ENCODE measurements at regions not wholly inside any gene's neighbourhood (a gene's known extent, or its start where the extent isn't known, plus 50 kb on each side); places are given as distances from the start of the nearest gene placed in this dataset.
"Not testable (repeated sequence)": the region's sequence is repeated elsewhere in the genome, so short reads cannot be mapped to it uniquely, and the experiment has no call there.

DNA sequence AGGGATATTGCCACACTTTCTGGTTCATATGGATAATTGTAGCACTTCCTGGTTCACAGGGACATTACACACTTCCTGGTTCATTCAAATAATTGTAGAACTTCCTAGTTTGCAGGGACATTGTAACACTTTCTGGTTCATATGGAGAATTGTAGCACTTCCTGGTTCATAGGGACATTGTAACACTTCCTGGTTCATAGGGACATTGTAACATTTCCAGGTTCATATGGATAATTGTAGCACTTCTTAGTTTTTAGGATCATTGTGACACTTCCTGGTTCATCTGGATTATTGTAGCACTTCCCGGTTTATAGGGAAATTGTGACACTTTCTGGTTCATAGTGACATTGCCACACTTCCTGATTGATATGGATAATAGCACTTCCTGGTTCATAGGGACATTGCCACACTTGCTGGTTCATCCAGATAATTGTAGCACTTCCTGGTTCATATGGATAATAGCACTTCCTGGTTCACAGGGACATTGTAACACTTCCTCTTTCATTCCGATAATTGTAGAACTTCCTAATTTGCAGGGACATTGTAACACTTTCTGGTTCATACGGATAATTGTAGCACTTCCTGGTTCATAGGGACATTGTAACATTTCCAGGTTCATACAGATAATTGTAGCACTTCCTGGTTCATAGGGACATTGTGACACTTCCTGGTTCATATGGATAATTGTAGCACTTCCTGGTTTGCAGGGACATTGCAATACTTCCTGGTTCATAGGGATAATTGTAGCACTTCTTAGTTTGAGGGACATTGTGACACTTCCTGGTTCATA lies 59.2 kb upstream of the CD99 start:
- Histone ChIP-seq H3K27ac (peak overlapping the region in 1 of 2 donors; percentile 53), H3K4me1 (ENCODE audit: insufficient read depth) (no peaks in the 10 kb centered on the region), H3K27me3 (no peaks in the 10 kb centered on the region), H3K4me3 (no peak overlapping the region), H3K9me3 (no peaks in the 10 kb centered on the region), H3K36me3 (no peaks in the 10 kb centered on the region)
- intact Hi-C loops (cut with DNase I) = no loop called here
- TF ChIP-seq, protein P1, sequence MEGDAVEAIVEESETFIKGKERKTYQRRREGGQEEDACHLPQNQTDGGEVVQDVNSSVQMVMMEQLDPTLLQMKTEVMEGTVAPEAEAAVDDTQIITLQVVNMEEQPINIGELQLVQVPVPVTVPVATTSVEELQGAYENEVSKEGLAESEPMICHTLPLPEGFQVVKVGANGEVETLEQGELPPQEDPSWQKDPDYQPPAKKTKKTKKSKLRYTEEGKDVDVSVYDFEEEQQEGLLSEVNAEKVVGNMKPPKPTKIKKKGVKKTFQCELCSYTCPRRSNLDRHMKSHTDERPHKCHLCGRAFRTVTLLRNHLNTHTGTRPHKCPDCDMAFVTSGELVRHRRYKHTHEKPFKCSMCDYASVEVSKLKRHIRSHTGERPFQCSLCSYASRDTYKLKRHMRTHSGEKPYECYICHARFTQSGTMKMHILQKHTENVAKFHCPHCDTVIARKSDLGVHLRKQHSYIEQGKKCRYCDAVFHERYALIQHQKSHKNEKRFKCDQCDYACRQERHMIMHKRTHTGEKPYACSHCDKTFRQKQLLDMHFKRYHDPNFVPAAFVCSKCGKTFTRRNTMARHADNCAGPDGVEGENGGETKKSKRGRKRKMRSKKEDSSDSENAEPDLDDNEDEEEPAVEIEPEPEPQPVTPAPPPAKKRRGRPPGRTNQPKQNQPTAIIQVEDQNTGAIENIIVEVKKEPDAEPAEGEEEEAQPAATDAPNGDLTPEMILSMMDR (IDR thresholded peaks at IDR 0.05) = no peak
- TF ChIP-seq EP300 (IDR thresholded peaks at IDR 0.05) = no peak
- TF ChIP-seq POLR2A (IDR thresholded peaks at IDR 0.05) = no peak
- no peak for DNase-seq
- 60 to 68% (median 65%) methylated on average over 3 of the region's 3 CpGs for WGBS, 3 donors

DNA sequence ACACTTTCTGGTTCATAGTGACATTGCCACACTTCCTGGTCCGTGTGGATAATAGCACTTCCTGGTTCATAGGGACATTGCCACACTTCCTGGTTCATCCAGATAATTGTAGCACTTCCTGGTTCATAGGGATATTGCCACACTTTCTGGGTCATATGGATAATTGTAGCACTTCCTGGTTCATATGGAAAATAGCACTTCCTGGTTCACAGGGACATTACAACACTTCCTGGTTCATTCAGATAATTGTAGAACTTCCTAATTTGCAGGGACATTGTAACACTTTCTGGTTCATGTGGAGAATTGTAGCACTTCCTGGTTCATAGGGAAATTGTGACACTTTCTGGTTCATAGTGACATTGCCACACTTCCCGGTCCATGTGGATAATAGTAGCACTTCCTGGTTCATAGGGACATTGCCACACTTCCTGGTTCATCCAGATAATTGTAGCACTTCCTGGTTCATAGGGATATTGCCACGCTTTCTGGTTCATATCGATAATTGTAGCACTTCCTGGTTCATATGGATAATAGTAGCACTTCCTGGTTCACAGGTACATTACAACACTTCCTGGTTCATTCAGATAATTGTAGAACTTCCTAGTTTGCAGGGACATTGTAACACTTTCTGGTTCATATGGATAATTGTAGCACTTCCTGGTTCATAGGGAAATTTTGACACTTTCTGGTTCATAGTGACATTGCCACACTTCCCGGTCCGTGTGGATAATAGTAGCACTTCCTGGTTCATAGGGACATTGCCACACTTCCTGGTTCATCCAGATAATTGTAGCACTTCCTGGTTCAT lies 60.0 kb upstream of the CD99 start:
- intact Hi-C loops (cut with DNase I); H3K9me3 ChIP-seq; H3K27me3 ChIP-seq; H3K4me1 ChIP-seq (ENCODE audit: insufficient read depth); H3K4me3 ChIP-seq; H3K36me3 ChIP-seq: not testable (repeated sequence)
- H3K27ac ChIP-seq = peak overlapping the region in 1 of 2 donors; percentile 53
- DNase-seq = peak in 2 of 5 donors; percentile 26 to 36
- 79 to 92% (median 80%) methylated on average over 6 of the region's 6 CpGs for WGBS, 3 donors

- DNase-seq = peak in 3 of 5 donors; percentile 37 to 44 (median 42)
- H3K4me3 ChIP-seq; H3K27me3 ChIP-seq; H3K9me3 ChIP-seq; intact Hi-C loops (cut with DNase I); H3K4me1 ChIP-seq (ENCODE audit: insufficient read depth); H3K36me3 ChIP-seq: not testable (repeated sequence)
- peak overlapping the region in 1 of 2 donors; percentile 53 for H3K27ac ChIP-seq
- WGBS, 3 donors = 71 to 82% (median 82%) methylated on average over 5 of the region's 5 CpGs
These were observed 60.8 kb upstream of the CD99 start for GRCh38 chrX:2630008-2630934.

DNA sequence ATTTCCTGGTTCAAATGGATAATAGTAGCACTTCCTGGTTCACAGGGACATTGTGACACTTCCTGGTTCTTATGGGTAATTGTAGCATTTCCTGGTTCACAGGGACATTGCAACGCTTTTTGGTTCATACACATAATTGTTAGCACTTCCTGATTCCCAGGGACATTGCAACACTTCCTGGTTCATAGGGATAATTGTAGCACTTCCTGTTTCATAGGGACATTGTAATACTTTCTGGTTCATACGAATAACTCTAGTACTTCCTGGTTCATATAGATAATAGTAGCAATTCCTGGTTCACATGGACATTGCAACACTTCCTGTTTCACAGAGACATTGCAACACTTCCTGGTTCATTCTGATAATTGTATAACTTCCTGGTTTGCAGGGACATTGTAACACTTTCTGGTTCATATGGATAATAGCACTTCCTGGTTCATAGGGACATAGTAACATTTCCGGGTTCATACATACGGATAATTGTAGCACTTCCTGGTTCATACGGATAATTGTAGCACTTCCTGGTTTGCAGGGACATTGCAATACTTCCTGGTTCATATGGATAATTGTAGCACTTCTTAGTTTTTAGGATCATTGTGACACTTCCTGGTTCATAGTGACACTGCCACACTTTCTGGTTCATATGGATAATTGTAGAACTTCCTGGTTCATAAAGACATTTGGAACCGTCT lies 61.6 kb upstream of the CD99 start:
- Histone ChIP-seq H3K4me1 (ENCODE audit: insufficient read depth) (no peaks in the 10 kb centered on the region), H3K4me3 (no peak overlapping the region), H3K27me3 (no peaks in the 10 kb centered on the region), H3K9me3 (no peaks in the 10 kb centered on the region), H3K27ac (no peak overlapping the region), H3K36me3 (no peaks in the 10 kb centered on the region)
- intact Hi-C loops (cut with DNase I) = loop anchor here in 1 of 4 donors (10.0 kb wide), 1 partner anchor 1635 kb away; no protein-coding TSS in a partner anchor
- TF ChIP-seq, protein P1 (IDR thresholded peaks at IDR 0.05) = no peak
- no peak for TF ChIP-seq EP300 (IDR thresholded peaks at IDR 0.05)
- WGBS, 3 donors = 83 to 88% (median 87%) methylated on average over 6 of the region's 6 CpGs
- DNase-seq = no peak
